Endothelial cell of hepatic sinusoid (primary cell): ENCODE measurements at regions not wholly inside any gene's neighbourhood (a gene's known extent, or its start where the extent isn't known, plus 50 kb on each side); places are given as distances from the start of the nearest gene placed in this dataset.

Experiments
- in situ Hi-C: cut with HindIII; loops from 2 replicates; pipeline ENCODE4 v1.10.0; 2017; ENCODE audit warnings: low sequenced_read_pairs

DNA sequence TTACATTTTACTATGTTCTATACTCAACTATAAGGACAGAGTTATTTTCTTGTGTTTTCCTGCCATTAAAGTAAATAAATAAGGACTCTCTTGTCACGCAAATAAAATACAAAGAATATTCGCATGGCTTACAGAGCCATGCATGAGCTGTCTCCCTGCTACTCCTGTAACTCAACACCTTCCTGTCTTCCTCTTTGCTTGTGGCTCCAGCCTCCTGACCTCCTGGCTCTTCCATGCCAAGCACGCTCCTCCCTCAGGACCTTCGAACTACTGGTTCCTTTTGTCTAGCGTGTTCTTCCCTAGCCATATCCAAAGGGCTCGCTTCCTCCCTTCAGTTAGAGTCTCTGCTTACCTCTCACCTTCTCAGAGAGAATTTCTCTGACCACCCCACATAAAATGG lies 124.3 kb upstream of the TMC3 start:
- in situ Hi-C loops: loop anchor here (25.0 kb wide), 1 partner anchor 689 kb away; no protein-coding TSS in a partner anchor

DNA sequence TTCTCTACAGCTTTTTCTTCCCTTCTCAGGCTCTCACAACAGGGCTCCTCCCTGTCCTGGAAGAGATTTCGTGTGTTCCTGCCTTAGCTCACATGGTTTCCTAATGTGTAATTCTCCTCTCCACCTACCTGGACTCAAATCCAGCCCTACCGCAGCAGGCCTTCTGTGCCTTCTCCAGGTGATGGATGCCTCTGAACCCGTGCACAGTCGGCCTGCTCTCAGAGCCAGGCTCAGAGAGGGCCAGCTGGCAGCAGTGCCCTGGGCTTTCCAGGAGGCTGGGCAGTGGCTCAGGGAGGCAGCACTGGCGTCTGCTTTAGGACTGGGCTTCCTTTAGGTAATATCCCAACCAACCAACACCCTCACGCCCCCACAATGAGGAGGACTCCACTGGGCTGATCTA lies 123.2 kb upstream of the TMC3 start:
- in situ Hi-C loops: loop anchor here (25.0 kb wide), 1 partner anchor 690 kb away; no protein-coding TSS in a partner anchor

DNA sequence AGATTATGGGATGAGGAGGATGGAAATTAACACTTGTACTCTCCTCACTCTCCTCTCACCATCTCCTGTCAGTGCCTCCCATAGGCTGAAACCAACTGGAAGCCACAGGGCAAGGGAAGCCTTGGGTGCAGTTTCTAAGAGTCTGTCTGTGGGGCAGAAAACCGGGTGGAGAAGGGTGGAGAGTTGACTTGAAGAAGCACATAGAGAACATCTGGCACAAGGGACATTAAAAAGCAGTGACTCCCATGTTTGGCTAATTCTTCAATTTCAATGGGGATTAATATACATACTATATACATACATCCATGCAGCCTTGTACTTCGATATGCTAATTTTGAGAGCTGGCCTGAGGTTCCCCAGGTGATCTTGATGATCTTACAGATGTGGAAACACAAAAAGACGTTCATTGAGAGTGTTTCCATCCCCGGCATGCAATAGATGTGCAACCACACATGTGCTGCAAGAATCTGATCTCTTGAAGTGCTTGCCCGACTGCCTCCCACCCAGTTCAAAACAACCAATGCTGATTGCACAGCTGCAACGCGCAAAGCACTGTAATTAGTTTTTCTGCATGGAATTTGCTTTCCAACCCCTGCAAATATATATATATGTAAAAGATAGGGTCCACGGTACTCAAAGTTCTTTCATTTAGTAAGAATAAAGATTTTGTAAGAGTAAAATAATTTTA lies 121.9 kb upstream of the TMC3 start:
- in situ Hi-C loops: loop anchor here (25.0 kb wide), 1 partner anchor 691 kb away; no protein-coding TSS in a partner anchor

DNA sequence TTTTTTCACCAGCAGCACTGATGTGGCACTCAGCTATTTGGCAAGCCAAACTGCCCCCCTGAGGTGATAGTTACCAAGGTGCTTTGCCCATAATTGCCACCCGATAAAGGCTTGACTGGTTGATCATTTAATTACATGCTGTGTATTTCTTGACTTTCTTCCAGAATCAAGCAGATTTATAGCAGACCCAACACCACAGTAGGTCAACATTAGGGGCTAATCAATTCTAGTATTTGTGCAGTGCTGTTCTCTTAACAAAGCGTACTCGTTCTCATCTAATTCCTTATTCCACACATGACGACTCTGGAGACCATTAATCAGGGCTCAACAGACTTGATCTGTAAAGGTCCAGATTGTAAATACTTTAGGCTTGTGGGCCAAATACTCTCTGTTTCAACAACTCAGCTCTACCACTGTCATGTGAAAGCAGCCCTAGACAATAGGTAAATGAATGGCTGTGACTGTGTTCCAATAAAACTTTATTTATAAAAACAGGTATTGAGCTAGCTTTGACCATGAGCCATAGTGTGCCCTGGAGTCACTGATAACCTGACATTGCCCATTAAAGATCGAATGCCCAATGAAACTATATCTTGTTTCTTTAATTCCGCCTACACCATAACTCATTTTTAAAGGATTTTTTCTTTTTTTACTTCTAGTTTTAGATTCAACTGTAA lies 119.1 kb upstream of the TMC3 start:
- in situ Hi-C loops: loop anchor here (25.0 kb wide), 1 partner anchor 694 kb away; no protein-coding TSS in a partner anchor

DNA sequence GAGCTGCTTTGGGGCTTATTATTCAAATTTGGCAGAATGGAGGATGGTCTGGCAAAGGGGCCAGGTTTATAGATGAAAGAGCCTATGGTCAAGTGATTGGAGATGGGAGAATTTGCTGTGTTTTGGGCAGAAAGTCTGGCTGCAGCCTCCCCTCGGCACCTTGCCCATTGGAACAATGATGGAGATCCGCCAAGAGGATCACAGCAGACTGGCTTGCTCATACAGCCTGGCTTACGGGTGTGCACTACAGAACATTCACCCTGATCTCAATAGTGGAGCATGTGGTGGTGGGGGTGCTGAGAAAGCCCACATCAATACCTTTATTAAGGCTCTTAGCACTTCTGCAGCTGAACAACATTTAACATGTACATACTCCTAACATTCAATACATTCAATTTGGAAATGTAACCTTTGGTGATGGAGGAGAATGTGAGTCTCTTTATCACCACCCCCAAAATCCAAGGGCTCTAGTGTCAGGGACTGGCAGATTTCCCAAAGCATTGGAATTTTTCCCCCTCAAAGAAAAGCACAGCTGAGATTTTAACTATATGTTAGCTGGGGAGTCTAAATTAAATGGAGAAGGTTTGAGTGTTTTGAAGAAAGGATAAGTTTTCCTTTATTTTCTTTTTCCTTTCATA lies 118.4 kb upstream of the TMC3 start:
- in situ Hi-C loops: loop anchor here (25.0 kb wide), 1 partner anchor 695 kb away; no protein-coding TSS in a partner anchor

DNA sequence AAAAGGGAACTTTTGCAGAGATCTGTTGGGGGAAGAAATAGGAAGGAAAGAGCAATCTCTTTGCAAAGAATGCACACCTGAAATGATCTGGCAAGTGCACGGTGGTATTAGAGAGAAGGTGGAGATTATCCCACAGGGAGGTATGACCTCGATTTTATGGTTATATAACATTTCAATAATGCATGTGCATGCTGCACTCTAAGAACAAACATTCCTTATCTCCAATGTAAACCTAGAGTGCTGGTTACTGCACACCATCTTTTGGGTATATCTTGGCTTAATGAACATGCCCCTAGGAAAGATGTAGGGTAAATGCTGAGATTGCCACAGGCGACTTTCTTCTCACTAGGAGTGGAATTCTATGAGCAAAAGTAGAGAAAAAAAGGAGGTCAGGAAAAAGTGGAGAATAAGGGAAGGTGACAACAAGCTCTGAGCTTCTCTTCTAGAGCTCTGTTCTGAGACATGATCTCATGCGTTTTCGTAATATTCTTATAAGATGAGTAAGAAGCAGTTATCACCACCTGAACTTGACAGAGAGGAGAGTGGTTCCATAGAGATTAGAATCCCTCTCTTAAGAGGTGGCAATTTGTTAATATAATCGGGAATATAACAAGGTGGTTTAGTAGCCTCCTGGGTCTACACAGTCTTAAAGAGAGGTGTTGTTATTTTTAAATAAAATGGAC lies 117.5 kb upstream of the TMC3 start:
- in situ Hi-C loops: loop anchor here (25.0 kb wide), 1 partner anchor 696 kb away; no protein-coding TSS in a partner anchor

DNA sequence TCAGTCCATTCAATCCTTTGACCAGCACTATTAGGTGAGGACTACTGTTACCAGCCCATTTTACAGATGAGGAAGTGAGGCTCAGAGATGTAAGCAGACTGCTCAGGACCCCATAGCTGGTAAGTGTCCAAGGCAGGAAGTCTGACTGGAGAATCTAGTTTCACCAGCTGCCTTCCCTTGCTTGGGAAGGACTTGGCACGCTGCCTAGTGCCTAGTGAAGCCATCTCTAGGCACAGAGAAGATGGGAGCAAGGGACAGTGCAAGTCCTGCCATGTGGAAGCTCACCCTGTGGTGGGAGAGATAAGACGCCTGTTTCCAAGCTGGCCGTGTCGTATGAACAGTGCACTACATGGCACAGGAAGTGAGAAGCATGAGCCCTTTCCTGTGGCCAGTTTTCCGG lies 111.8 kb upstream of the TMC3 start:
- in situ Hi-C loops: loop anchor here (25.0 kb wide), 1 partner anchor 701 kb away; no protein-coding TSS in a partner anchor

DNA sequence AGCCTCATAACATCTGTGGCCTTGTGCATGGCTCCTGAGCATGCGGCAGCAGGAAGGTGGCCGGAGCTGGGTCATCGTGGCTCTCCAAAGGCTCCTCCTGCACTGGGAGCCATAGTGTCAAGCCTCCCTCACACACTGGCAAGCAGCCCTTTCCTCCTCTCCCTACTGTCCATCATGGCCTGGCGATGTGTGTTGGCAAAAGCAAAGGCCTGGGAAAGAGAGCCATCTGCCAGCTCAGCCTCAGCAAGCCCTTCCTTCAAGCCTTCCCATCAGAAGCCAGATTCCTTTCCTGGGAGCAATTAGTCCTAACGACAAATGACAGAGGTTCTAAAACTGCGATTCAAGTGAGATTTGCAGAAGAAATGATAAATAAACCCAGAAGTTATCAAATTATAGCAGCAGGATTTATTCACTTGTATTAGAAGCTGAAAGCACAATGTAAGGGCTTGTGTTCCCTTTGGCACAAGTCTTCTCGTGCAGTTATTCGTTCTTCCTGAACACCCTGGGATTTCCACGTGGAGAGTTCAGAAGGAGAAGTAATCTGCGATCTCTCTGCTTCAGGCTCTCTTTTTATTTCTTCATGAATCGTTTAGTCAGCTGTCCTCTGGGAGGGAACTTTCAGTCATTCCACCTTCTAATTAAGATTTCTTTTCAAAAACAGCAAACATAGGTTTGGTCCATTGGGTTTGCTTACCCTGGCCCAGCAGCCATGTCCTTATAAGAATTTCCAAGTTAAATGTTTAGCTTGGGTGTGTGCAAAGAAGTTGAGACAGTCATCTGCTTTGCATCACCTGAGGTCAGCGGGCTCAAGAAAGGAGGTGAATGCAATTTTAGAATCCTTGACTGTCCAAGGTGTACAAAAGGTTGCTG lies 110.3 kb upstream of the TMC3 start:
- in situ Hi-C loops: loop anchor here (25.0 kb wide), 1 partner anchor 703 kb away; no protein-coding TSS in a partner anchor

DNA sequence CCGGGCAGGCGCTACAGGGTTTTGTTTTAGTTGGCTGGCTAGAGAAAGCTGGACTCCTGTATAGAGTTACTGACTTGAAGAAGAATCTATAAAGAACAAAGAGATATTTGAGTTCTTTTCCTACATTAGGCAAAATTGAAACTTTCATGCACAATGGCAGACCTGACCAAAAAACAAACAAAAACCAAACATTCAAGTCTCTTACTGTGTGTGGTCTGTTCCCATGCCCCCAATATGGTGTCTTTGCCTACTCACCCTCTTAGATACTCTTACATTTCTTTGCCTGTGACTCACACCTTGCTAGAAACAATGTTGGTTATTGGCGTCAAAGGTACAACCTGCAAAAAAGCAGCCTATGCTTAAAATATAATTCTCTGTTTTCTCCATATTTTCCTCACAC lies 109.5 kb upstream of the TMC3 start:
- in situ Hi-C loops: loop anchor here (25.0 kb wide), 1 partner anchor 704 kb away; no protein-coding TSS in a partner anchor

DNA sequence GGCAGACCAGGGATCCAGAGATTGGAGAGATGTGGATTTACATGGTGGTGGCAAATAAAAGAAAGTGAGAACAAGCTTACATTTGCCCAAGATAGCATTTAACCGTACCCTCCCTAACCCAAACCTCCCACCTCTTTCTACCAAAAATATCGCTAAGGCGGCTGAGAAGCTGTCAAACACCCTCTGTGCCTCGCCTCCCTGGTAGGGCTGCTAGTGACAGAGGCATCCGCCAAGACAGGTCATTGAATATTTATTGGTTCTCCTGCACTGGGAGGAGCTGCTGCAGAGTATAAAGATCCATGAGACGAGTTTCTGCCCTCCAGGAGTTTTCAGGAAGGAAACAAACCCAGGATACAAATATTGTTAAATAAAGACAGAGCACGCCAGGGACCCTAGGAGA lies 107.3 kb upstream of the TMC3 start:
- in situ Hi-C loops: loop anchor here (25.0 kb wide), 1 partner anchor 706 kb away; no protein-coding TSS in a partner anchor

DNA sequence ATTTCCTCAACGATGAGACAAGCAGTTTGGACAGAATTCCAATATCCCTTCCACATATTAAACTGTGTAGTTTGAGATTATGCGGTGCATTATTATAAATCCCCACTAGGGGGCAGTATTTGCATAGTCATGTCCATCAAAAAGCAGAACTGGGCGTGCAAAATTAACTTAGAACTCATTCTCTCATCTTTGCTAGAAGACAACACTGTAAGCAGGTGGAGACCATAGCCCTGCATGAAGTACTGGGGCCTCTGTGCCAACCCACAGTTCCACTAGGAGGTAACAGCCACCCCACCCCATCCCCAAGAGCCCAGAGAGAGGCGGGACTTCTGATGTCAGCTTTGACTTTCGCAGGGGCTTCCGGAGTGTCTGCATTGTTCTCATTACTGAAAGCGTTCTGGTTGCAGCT lies 106.6 kb upstream of the TMC3 start:
- in situ Hi-C loops: loop anchor here (25.0 kb wide), 1 partner anchor 707 kb away; no protein-coding TSS in a partner anchor

DNA sequence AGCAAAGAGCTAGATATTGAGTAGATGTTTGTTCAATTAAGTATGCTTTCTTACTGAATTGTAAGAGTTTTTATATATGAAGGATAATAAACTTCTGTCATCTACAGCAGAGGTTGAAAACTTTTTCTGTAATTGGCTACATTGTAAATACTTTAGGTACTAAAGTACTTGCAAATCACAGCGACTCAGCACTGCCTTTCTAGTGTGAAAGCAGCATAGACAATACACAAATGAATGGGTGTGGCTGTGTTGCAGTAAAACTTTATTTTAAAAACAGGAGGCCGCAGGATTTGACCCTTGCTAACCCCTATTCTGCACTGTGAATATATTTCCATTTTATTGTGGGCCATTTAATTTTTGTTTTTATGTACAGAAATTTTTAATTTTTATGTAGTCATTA lies 104.3 kb upstream of the TMC3 start:
- in situ Hi-C loops: loop anchor here (25.0 kb wide), 1 partner anchor 709 kb away; no protein-coding TSS in a partner anchor

DNA sequence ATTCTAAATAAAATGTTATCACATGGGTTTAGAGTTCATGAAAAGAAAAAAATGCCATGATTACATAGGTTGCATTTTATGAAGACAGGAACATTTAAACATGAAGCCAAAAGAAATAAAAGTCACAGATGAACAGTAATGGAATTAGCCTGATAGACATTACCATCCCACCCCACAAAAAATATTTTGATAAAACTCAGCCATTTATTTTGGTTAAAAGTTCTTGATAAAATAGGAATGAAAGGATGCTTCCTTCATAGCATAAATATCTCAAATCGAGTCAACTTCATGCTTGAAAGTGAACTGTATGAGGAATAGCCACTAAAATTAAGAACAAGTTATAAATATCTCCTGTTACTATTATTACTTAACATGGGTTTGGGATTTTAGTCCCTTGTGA lies 101.9 kb upstream of the TMC3 start:
- in situ Hi-C loops: loop anchor here (25.0 kb wide), 1 partner anchor 711 kb away; no protein-coding TSS in a partner anchor

DNA sequence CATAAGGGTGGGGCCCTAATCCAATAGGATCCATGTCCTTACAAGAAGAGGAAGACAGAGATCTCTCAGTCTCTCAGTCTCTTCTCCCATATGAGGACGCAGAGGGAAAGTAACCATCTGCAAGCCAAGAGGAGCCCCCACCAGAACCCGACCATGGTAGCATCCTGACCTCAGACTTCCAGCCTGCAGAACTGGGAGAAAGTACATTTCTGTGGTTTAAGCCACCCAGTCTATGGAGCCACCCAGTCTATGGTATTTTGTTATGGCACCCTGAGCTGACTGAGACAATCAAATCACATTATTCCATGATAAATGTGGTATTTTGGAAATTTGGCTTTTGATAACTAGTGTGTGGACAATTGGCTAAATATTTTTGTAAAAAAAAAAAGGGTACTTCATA lies 101.5 kb upstream of the TMC3 start:
- in situ Hi-C loops: loop anchor here (25.0 kb wide), 1 partner anchor 712 kb away; no protein-coding TSS in a partner anchor

DNA sequence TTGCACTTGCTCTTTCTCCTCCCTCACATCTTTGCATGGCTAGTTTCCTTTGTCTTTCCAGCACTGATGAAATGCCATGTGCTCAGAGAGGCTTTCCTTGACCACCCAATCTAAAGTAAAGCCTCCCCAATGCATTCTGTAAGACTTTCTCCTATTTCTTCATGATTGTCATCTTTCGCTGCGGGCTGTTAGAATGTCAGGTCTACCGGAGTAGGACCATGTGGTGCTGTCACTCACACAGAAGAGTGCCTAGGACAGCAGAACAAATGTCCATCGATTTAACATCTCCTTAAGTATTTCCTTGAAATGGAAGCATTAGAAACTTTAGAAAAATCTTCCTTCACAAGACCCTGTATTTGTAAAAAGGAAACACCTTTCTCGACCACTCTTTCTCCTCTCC lies 99.9 kb upstream of the TMC3 start:
- in situ Hi-C loops: no loop called here

DNA sequence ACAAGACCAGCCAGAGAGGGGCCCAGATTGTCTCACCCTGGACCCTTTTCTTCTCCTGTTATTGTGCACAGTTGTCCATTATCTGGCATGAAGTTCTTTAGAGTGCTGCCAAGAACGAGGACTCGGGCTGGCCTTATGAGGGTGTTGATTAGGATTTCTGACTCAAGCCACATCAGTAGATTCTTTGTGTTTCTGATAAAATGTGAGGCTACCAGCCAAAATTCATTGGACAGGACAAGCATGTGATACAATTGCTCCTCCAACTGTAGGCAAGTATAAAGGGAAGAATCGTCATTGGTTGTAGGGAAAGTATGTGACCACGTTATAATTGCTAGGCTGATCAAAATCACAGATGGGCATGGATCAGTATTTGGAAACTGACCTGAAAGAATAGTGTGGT lies 99.2 kb upstream of the TMC3 start:
- in situ Hi-C loops: no loop called here

DNA sequence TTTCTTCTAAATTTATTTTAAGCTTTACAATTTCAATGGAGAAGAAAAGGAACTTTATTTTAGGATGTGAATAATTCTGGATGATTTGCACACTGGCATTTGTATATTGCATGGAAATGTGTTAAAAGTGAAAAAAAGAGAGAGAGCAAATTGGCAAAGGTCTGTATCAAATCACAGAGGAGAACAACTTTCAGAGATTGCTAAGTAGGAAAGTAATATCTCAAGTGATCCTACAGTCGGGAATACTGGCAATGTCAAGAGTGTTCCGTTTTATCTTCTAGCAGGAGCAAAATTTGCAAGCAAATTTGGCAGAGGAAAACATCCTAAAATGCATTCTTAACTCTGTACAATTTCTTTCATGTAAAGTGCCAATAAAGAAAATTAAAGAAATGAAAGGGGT lies 97.1 kb upstream of the TMC3 start:
- in situ Hi-C loops: no loop called here

DNA sequence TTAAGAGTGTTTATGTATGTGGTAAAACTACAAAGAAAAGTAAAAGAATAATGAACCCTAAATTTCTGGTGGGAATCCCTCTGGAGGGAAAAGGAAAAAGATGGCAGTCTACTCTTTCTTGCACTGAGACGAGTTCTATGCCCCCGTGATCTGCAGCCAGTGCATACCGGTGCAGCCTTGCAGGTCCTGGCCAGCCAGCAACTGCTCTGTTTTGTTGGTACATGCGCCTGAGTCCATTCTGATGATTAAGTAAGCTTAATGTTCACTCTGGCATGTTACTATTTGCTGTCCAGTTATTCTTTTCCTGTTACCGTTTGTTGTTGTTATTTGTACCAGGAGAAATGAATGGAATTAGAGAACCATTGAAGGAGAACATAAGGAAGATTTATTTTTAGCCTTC lies 95.1 kb upstream of the TMC3 start:
- in situ Hi-C loops: no loop called here

DNA sequence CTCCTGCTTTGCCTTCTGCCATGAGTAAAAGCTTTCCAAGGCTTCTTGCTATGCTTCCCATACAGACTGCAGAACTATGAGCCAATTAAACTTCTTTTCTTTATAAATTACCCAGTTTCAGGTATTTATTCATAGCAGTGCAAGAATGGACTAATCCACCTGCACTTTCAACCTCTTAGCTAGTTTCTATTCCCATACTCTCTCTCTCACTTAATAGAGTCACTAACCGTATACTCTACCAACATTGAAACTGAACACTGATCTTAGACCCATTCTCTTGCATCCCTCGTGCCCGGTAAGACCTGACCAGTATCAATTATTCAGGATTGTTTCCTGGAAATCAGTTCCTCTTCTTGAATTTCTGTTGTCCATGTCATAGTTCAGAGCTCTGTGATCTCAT lies 92.7 kb upstream of the TMC3 start:
- in situ Hi-C loops: no loop called here

DNA sequence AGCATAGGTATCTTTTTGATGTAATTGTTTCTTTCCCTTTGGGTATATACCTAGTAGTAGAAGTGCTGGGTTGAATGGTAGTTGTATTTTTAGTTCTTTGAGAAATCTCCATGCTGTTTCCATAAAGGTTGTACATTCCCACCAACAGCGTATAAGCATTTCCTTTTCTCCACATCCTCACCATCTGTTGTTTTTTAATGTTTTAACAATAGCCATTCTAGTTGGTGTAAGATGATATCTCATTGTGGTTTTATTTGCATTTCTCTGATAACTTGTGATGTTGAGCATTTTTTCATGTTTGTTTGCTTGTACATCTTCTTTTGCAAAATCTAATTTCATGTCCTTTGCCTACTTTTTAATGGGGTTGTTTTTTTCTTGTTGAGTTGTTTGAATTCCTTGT lies 80.0 kb upstream of the TMC3 start:
- in situ Hi-C loops: no loop called here
